Naive thymus-derived CD4-positive, alpha-beta T cell (primary cell): ENCODE measurements at regions not wholly inside any gene's neighbourhood (a gene's known extent, or its start where the extent isn't known, plus 50 kb on each side); places are given as distances from the start of the nearest gene placed in this dataset.

Experiments
- ATAC-seq: fragments of 150-1000 bp; cut with Tn5 transposase; 2 replicates; pipeline ENCODE4 v1.10.0; 2021; ENCODE audit warnings: mild to moderate bottlenecking, moderate library complexity
- CTCF ChIA-PET: fragments of 350-600 bp; sonication (Branson Sonifier 250); formaldehyde crosslinking; loops from one replicate; lab custom pipeline; 2021; ENCODE audit warnings: antibody characterized with exemption; lab: Charles Lee
- POLR2A ChIA-PET: fragments of 350-600 bp; sonication (Branson Sonifier 250); formaldehyde crosslinking; loops from one replicate; lab custom pipeline; 2021; ENCODE audit warnings: antibody characterized with exemption, inconsistent platforms; lab: Charles Lee
- DNase-seq, 9 donors: peaks; one replicate each; pipeline versions ENCODE4 v3.0.0 to v3.0.0-alpha.2; 2020 to 2022; ENCODE audit warnings: mixed read lengths in 1 of 9
- H3K27ac ChIP-seq: one replicate; pipeline ENCODE4 v1.7.0; 2013; ENCODE audit warnings: mild to moderate bottlenecking, low read depth, low read length, moderate library complexity
- H3K27me3 ChIP-seq, 2 donors: one replicate each; pipeline ENCODE4 v1.7.0; 2013; ENCODE audit warnings: low read length in 2 of 2, mild to moderate bottlenecking in 2 of 2, moderate library complexity in 2 of 2; ENCODE audit not compliant: control insufficient read depth in 2 of 2, insufficient read depth in 2 of 2
- H3K36me3 ChIP-seq, 3 experiments: 1 replicate in 2 of 3; 2 replicates in 1 of 3; pipeline ENCODE4 v1.7.0; 2013; ENCODE audit warnings: low read length in 3 of 3, mild to moderate bottlenecking in 3 of 3, moderate library complexity in 1 of 3; ENCODE audit not compliant: insufficient read depth in 3 of 3, control insufficient read depth in 2 of 3
- H3K4me1 ChIP-seq, 2 donors: one replicate each; pipeline ENCODE4 v1.7.0; 2013; ENCODE audit warnings: low read length in 2 of 2, mild to moderate bottlenecking in 2 of 2, moderate library complexity in 1 of 2; ENCODE audit not compliant: control insufficient read depth in 2 of 2, insufficient read depth in 2 of 2
- H3K4me3 ChIP-seq: 2 replicates; pipeline ENCODE4 v1.7.0; 2013; ENCODE audit warnings: mild to moderate bottlenecking, low read length
- H3K9me3 ChIP-seq, 3 experiments: 1 replicate in 2 of 3; 2 replicates in 1 of 3; pipeline ENCODE4 v1.7.0; 2013; ENCODE audit warnings: low read length in 3 of 3; ENCODE audit not compliant: control insufficient read depth in 2 of 3
- H3K27ac Mint-ChIP-seq, 9 donors: one replicate each; pipeline ENCODE4 v1.8.0; 2020 to 2022; ENCODE audit warnings: mixed read lengths in 9 of 9, mild to moderate bottlenecking in 8 of 9, moderate library complexity in 5 of 9, inconsistent platforms in 2 of 9
- H3K27me3 Mint-ChIP-seq, 5 donors: one replicate each; pipeline ENCODE4 v1.8.0; 2021 to 2022; ENCODE audit warnings: mixed read lengths in 5 of 5, mild to moderate bottlenecking in 1 of 5
- H3K36me3 Mint-ChIP-seq, 5 donors: one replicate each; pipeline ENCODE4 v1.8.0; 2020 to 2022; ENCODE audit warnings: mixed read lengths in 5 of 5, mild to moderate bottlenecking in 3 of 5, inconsistent platforms in 1 of 5
- H3K4me1 Mint-ChIP-seq, 7 donors: one replicate each; pipeline ENCODE4 v1.8.0; 2020 to 2022; ENCODE audit warnings: mixed read lengths in 7 of 7, mild to moderate bottlenecking in 3 of 7, inconsistent platforms in 1 of 7
- H3K4me3 Mint-ChIP-seq, 10 donors: one replicate each; pipeline ENCODE4 v1.8.0; 2020 to 2022; ENCODE audit warnings: mild to moderate bottlenecking in 10 of 10, mixed read lengths in 10 of 10, moderate library complexity in 6 of 10, inconsistent platforms in 2 of 10
- H3K9me3 Mint-ChIP-seq, 11 donors: one replicate each; pipeline ENCODE4 v1.8.0; 2020 to 2022; ENCODE audit warnings: mixed read lengths in 11 of 11, mild to moderate bottlenecking in 4 of 11, inconsistent platforms in 1 of 11, moderate library complexity in 1 of 11
- intact Hi-C, 2 donors: fragments of 100-400 bp; cut with micrococcal nuclease; formaldehyde crosslinking; loops; one replicate each; pipeline ENCODE4 v1.15.1; 2023

GRCh38 chr18:40607542-40608148, 1347.4 kb upstream of the PIK3C3 start:
- no peaks in the 10 kb centered on the region for H3K4me1 ChIP-seq
- no peaks in the 10 kb centered on the region for H3K36me3 Mint-ChIP-seq
- no peaks in the 10 kb centered on the region for H3K27me3 ChIP-seq
- H3K9me3 ChIP-seq: no peaks in the 10 kb centered on the region
- CTCF ChIA-PET: no interaction called here
- no peaks in the 10 kb centered on the region for H3K4me1 Mint-ChIP-seq
- no peak for ATAC-seq
- H3K4me3 ChIP-seq: no peak overlapping the region
- no peak overlapping the region for H3K4me3 Mint-ChIP-seq
- no peaks in the 10 kb centered on the region for H3K27me3 Mint-ChIP-seq
- H3K27ac Mint-ChIP-seq: no peak overlapping the region
- peaks cover 0 to 11% (median 4%) of the 10 kb centered on the region in 11 donors for H3K9me3 Mint-ChIP-seq
- intact Hi-C loops: no loop called here
- H3K27ac ChIP-seq: no peak overlapping the region
- DNase-seq: no peak
- POLR2A ChIA-PET: no interaction called here
- H3K36me3 ChIP-seq: no peaks in the 10 kb centered on the region

- ATAC-seq (no peak), DNase-seq (no peak)
- H3K4me3 ChIP-seq: no peak overlapping the region
- POLR2A ChIA-PET: no interaction called here
- no peak overlapping the region for H3K27ac ChIP-seq
- intact Hi-C loops: no loop called here
- CTCF ChIA-PET: no interaction called here
- no peak overlapping the region for H3K4me3 Mint-ChIP-seq
- H3K9me3 ChIP-seq: no peaks in the 10 kb centered on the region
- H3K27me3 Mint-ChIP-seq: no peaks in the 10 kb centered on the region
- no peaks in the 10 kb centered on the region for H3K36me3 ChIP-seq
- H3K36me3 Mint-ChIP-seq: no peaks in the 10 kb centered on the region
- no peak overlapping the region for H3K27ac Mint-ChIP-seq
- H3K4me1 ChIP-seq: no peaks in the 10 kb centered on the region
- peaks cover 0 to 8% (median 4%) of the 10 kb centered on the region in 11 donors for H3K9me3 Mint-ChIP-seq
- H3K27me3 ChIP-seq: no peaks in the 10 kb centered on the region
- H3K4me1 Mint-ChIP-seq: no peaks in the 10 kb centered on the region
Observed at GRCh38 chr18:40606996-40607395, 1348.0 kb upstream of the PIK3C3 start.

- no peak for DNase-seq
- no peak overlapping the region for H3K27ac Mint-ChIP-seq
- ATAC-seq: no peak
Observed at GRCh38 chr18:40583671-40584070, 1371.4 kb upstream of the PIK3C3 start.

GRCh38 chr18:40582105-40582504, 1372.9 kb upstream of the PIK3C3 start:
- H3K27me3 ChIP-seq: no peaks in the 10 kb centered on the region
- POLR2A ChIA-PET: no interaction called here
- no peak for DNase-seq
- no peak overlapping the region for H3K4me3 ChIP-seq
- no peaks in the 10 kb centered on the region for H3K27me3 Mint-ChIP-seq
- no peaks in the 10 kb centered on the region for H3K9me3 ChIP-seq
- no peaks in the 10 kb centered on the region for H3K4me1 Mint-ChIP-seq
- no peak overlapping the region for H3K27ac Mint-ChIP-seq
- no peaks in the 10 kb centered on the region for H3K36me3 ChIP-seq
- H3K4me3 Mint-ChIP-seq: no peak overlapping the region
- peaks cover 0 to 12% (median 4%) of the 10 kb centered on the region in 11 donors for H3K9me3 Mint-ChIP-seq
- H3K27ac ChIP-seq: no peak overlapping the region
- H3K4me1 ChIP-seq: no peaks in the 10 kb centered on the region
- no peak for ATAC-seq
- no peaks in the 10 kb centered on the region for H3K36me3 Mint-ChIP-seq
- CTCF ChIA-PET: no interaction called here
- intact Hi-C loops: no loop called here

More at GRCh38 chr18:40583671-40584070, 1371.4 kb upstream of the PIK3C3 start:
- H3K4me3 ChIP-seq: no peak overlapping the region
- intact Hi-C loops: no loop called here
- Mint-ChIP-seq H3K4me1 (no peaks in the 10 kb centered on the region), H3K4me3 (no peak overlapping the region), H3K36me3 (no peaks in the 10 kb centered on the region), H3K27me3 (no peaks in the 10 kb centered on the region), H3K9me3 (peaks cover 0 to 12% (median 5%) of the 10 kb centered on the region in 11 donors)
- ChIA-PET POLR2A (no interaction called here), CTCF (no interaction called here)
- no peaks in the 10 kb centered on the region for H3K27me3 ChIP-seq
- H3K36me3 ChIP-seq: no peaks in the 10 kb centered on the region
- no peaks in the 10 kb centered on the region for H3K4me1 ChIP-seq
- no peaks in the 10 kb centered on the region for H3K9me3 ChIP-seq
- H3K27ac ChIP-seq: no peak overlapping the region

- H3K27me3 ChIP-seq: no peaks in the 10 kb centered on the region
- Mint-ChIP-seq H3K36me3 (no peaks in the 10 kb centered on the region), H3K4me1 (no peaks in the 10 kb centered on the region), H3K27ac (no peak overlapping the region), H3K27me3 (no peaks in the 10 kb centered on the region), H3K9me3 (peaks cover 0 to 8% (median 2%) of the 10 kb centered on the region in 11 donors), H3K4me3 (no peak overlapping the region)
- no peak overlapping the region for H3K27ac ChIP-seq
- H3K4me1 ChIP-seq: no peaks in the 10 kb centered on the region
- no peak for ATAC-seq
- ChIA-PET POLR2A (no interaction called here), CTCF (no interaction called here)
- H3K9me3 ChIP-seq: no peaks in the 10 kb centered on the region
- no peaks in the 10 kb centered on the region for H3K36me3 ChIP-seq
- DNase-seq: no peak
- H3K4me3 ChIP-seq: no peak overlapping the region
- intact Hi-C loops: no loop called here
Observed at GRCh38 chr18:40577981-40578365, 1377.1 kb upstream of the PIK3C3 start.

GRCh38 chr18:40577239-40577980, 1377.6 kb upstream of the PIK3C3 start:
- H3K27ac ChIP-seq: no peak overlapping the region
- ChIA-PET POLR2A (no interaction called here), CTCF (no interaction called here)
- no peak for DNase-seq
- H3K36me3 ChIP-seq: no peaks in the 10 kb centered on the region
- no peaks in the 10 kb centered on the region for H3K9me3 ChIP-seq
- Mint-ChIP-seq H3K9me3 (peaks cover 0 to 6% (median 1%) of the 10 kb centered on the region in 11 donors), H3K36me3 (no peaks in the 10 kb centered on the region), H3K27me3 (no peaks in the 10 kb centered on the region), H3K4me1 (no peaks in the 10 kb centered on the region), H3K27ac (no peak overlapping the region), H3K4me3 (no peak overlapping the region)
- intact Hi-C loops: no loop called here
- ATAC-seq: no peak
- H3K4me3 ChIP-seq: no peak overlapping the region
- H3K4me1 ChIP-seq: no peaks in the 10 kb centered on the region
- H3K27me3 ChIP-seq: no peaks in the 10 kb centered on the region
